Gastroesophageal sphincter (tissue), 3 donors: ENCODE measurements at regions not wholly inside any gene's neighbourhood (a gene's known extent, or its start where the extent isn't known, plus 50 kb on each side); places are given as distances from the start of the nearest gene placed in this dataset.

ENCODE experiments used
- CTCF ChIP-seq, 4 experiments: fragments of 200-600 bp in 2 of 4; fragments of 450-650 bp in 2 of 4; sonication (generic) in 1 of 4; IDR thresholded peaks; one replicate each; pipeline ENCODE4 v1.5.1; 2017 to 2019; ENCODE audit warnings: antibody characterized with exemption in 4 of 4, mild to moderate bottlenecking in 2 of 4, moderate library complexity in 2 of 4
- POLR2A ChIP-seq, 2 donors: fragments of 450-650 bp; IDR thresholded peaks; one replicate each; pipeline ENCODE4 v1.6.1; 2017; ENCODE audit warnings: antibody characterized with exemption in 2 of 2, mild to moderate bottlenecking in 2 of 2, moderate library complexity in 1 of 2
- POLR2AphosphoS5 ChIP-seq: sonication (generic); formaldehyde crosslinking; IDR thresholded peaks from one replicate; pipeline ENCODE4 v1.6.1; 2017; ENCODE audit warnings: antibody characterized with exemption

GRCh38 chr13:36553491-36553890 is 120.3 kb upstream of the SERTM1 start:
- TF ChIP-seq POLR2A (IDR thresholded peaks at IDR 0.05) (no peak), CTCF (IDR thresholded peaks at IDR 0.05) (no peak), POLR2AphosphoS5 (no peak)
